K562 (cell line): ENCODE measurements at regions not wholly inside any gene's neighbourhood (a gene's known extent, or its start where the extent isn't known, plus 50 kb on each side); places are given as distances from the start of the nearest gene placed in this dataset.

Source experiments
- ATAC-seq: fragments of 200-7000 bp; cut with Tn5 transposase; 3 replicates; pipeline ENCODE4 v1.9.1; 2020; ENCODE audit warnings: moderate library complexity
- BruUV-seq: library from RNA; stranded (reverse); fragments of 400-500 nt; replicated peaks from 2 replicates; lab custom pipeline; 2021; lab: Mats Ljungman, UMichigan
- CTCF ChIA-PET: fragments of 300-600 bp; formaldehyde crosslinking; extraction: SDS; loops from one replicate; lab custom pipeline; 2021; ENCODE audit warnings: low intra/inter-chr PET ratio; lab: Yijun Ruan, JAX
- POLR2A ChIA-PET: fragments of 300-600, 350-650 bp; sonication (Branson Sonifier 250); formaldehyde crosslinking; extraction: SDS; loops from one replicate; lab custom pipeline; 2021; ENCODE audit warnings: antibody characterized with exemption, inconsistent platforms; lab: Yijun Ruan, JAX
- DNase-seq, 4 experiments: peaks; one replicate each; pipeline versions ENCODE4 v3.0.0 to v3.0.0-alpha.2; 2011 to 2018; ENCODE audit warnings: low spot score in 3 of 4, mixed read lengths in 3 of 4; ENCODE audit errors: extremely low read depth in 1 of 4
- FAIRE-seq: peaks from 2 replicates; lab custom pipeline; 2011; peaks lifted over from hg19 to GRCh38; lab: Jason Lieb, UNC
- H2AFZ ChIP-seq: 2 replicates; pipeline ENCODE4 v1.6.0; 2011; ENCODE audit warnings: low read depth, low read length, control low read depth, inconsistent platforms
- H3K27ac ChIP-seq: fragments of 200-600 bp; 3 replicates; pipeline ENCODE4 v1.8.0; 2011; ENCODE audit warnings: low read depth, mild to moderate bottlenecking, control low read depth, inconsistent platforms, low read length, moderate library complexity, mixed read lengths; ENCODE audit errors: extremely low read depth
- H3K27me3 ChIP-seq, 2 experiments: fragments of 300-600 bp in 1 of 2; 2 replicates in 1 of 2; 3 replicates in 1 of 2; pipeline versions ENCODE4 v1.6.0 to v1.8.0; 2011; ENCODE audit warnings: inconsistent platforms in 2 of 2, low read length in 2 of 2, mild to moderate bottlenecking in 1 of 2, mixed read lengths in 1 of 2, moderate library complexity in 1 of 2; ENCODE audit not compliant: control insufficient read depth in 2 of 2, insufficient read depth in 2 of 2
- H3K36me3 ChIP-seq: fragments of 300-600 bp; 3 replicates; pipeline ENCODE4 v1.8.0; 2011; ENCODE audit warnings: mild to moderate bottlenecking, low read length, inconsistent platforms; ENCODE audit not compliant: control insufficient read depth, insufficient read depth
- H3K4me1 ChIP-seq, 2 experiments: fragments of 200-600 bp in 1 of 2; replicated peaks in 1 of 2; 2 replicates in 1 of 2; 3 replicates in 1 of 2; pipeline versions ENCODE4 v1.5.1 to v1.8.0; 2011; ENCODE audit warnings: inconsistent platforms in 2 of 2, low read length in 2 of 2, mild to moderate bottlenecking in 1 of 2, mixed read lengths in 1 of 2, moderate library complexity in 1 of 2; ENCODE audit not compliant: control insufficient read depth in 2 of 2, insufficient read depth in 2 of 2
- H3K4me2 ChIP-seq: 2 replicates; pipeline ENCODE4 v1.6.1; 2011; ENCODE audit warnings: low read length, control low read depth, inconsistent platforms, mixed read lengths; ENCODE audit not compliant: insufficient read depth
- H3K4me3 ChIP-seq: fragments of 200-600 bp; sonication (generic), shearing (Covaris generic); 2 replicates; pipeline ENCODE4 v1.5.1; 2016; ENCODE audit warnings: control low read depth, inconsistent platforms
- H3K79me2 ChIP-seq: fragments of 200-600 bp; 3 replicates; pipeline ENCODE4 v1.8.0; 2011; ENCODE audit warnings: low read length, inconsistent platforms; ENCODE audit not compliant: control insufficient read depth, insufficient read depth
- H3K9ac ChIP-seq, 2 experiments: 2 replicates each; pipeline versions ENCODE4 v1.6.0 to v1.6.1; 2011; ENCODE audit warnings: low read depth in 2 of 2, low read length in 2 of 2, control low read depth in 1 of 2, inconsistent platforms in 1 of 2, mild to moderate bottlenecking in 1 of 2, mixed read lengths in 1 of 2; ENCODE audit not compliant: insufficient read depth in 1 of 2
- H3K9me1 ChIP-seq: one replicate; pipeline ENCODE4 v1.6.0; 2011; ENCODE audit warnings: inconsistent platforms, mild to moderate bottlenecking, low read length, moderate library complexity; ENCODE audit not compliant: control insufficient read depth, insufficient read depth
- H3K9me3 ChIP-seq: replicated peaks from 2 replicates; pipeline ENCODE4 v1.5.1; 2011; ENCODE audit warnings: low read depth, low read length, inconsistent platforms; ENCODE audit not compliant: control insufficient read depth, insufficient read depth
- H4K20me1 ChIP-seq: replicated peaks from 2 replicates; pipeline ENCODE4 v1.6.1; 2011; ENCODE audit warnings: low read length, inconsistent platforms, mixed read lengths; ENCODE audit not compliant: control insufficient read depth, insufficient read depth
- CUX1 ChIP-seq: fragments of 200-800 bp; sonication (Bioruptor generic); IDR thresholded peaks from 2 replicates; pipeline ENCODE4 v1.6.1; 2016; ENCODE audit warnings: missing genetic modification characterization, missing compliant biosample characterization
- GABPB1 ChIP-seq: sonication (generic); formaldehyde crosslinking; IDR thresholded peaks from 2 replicates; pipeline ENCODE4 v1.8.0; 2022; ENCODE audit warnings: mild to moderate bottlenecking, missing genetic modification reagents
- GTF2E2 ChIP-seq: fragments of 200-800 bp; sonication (Bioruptor generic); IDR thresholded peaks from 2 replicates; pipeline ENCODE4 v1.6.1; 2016; ENCODE audit warnings: missing genetic modification characterization, missing compliant biosample characterization
- HDAC1 ChIP-seq, 2 experiments: fragments of 450-650 bp; IDR thresholded peaks; 2 replicates each; pipeline ENCODE4 v1.6.1; 2016 to 2017; ENCODE audit warnings: inconsistent platforms in 1 of 2, mild to moderate bottlenecking in 1 of 2, moderate library complexity in 1 of 2
- KDM1A ChIP-seq, 2 experiments: fragments of 450-650 bp; IDR thresholded peaks; 2 replicates each; pipeline ENCODE4 v1.6.1; 2016; ENCODE audit warnings: mild to moderate bottlenecking in 2 of 2
- MCM5 ChIP-seq: fragments of 450-650 bp; IDR thresholded peaks from 2 replicates; pipeline ENCODE4 v1.6.1; 2016; ENCODE audit warnings: low read depth
- OTX1 ChIP-seq: fragments of 450-650 bp; formaldehyde crosslinking; IDR thresholded peaks from 2 replicates; pipeline ENCODE4 v1.4.0; 2022; ENCODE audit warnings: mild to moderate bottlenecking
- RFX5 ChIP-seq: IDR thresholded peaks from 2 replicates; pipeline ENCODE4 v1.6.1; 2011; ENCODE audit warnings: low read depth, mild to moderate bottlenecking, improper control_type of control experiment, low read length
- SLC30A9 ChIP-seq: fragments of 250-450 bp; sonication (Bioruptor Pico); IDR thresholded peaks from 2 replicates; pipeline ENCODE4 v1.8.0; 2022; ENCODE audit warnings: mild to moderate bottlenecking, moderate library complexity
- ZBED1 ChIP-seq: IDR thresholded peaks from 2 replicates; pipeline ENCODE4 v1.6.1; 2014
- in situ Hi-C: fragments of 300-500 bp; cut with MboI; formaldehyde crosslinking; loops from 4 replicates; pipeline ENCODE4 v1.15.0; 2018; ENCODE audit warnings: inconsistent platforms, mixed read lengths
- intact Hi-C: fragments of 100-400 bp; cut with micrococcal nuclease; formaldehyde crosslinking; loops from 2 replicates; pipeline ENCODE4 v1.14.2; 2022
- TF ChIP-seq, protein P1 (sequence below): fragments of 250-450 bp; sonication (Bioruptor Pico); IDR thresholded peaks from 2 replicates; pipeline ENCODE4 v1.5.0; 2021; ENCODE audit warnings: mild to moderate bottlenecking, moderate library complexity
- TF ChIP-seq, protein P2 (sequence below): sonication (generic); formaldehyde crosslinking; IDR thresholded peaks from 2 replicates; pipeline ENCODE4 v1.8.0; 2022; ENCODE audit warnings: mild to moderate bottlenecking, missing genetic modification reagents
- TF ChIP-seq, protein P3 (sequence below): sonication (generic); formaldehyde crosslinking; IDR thresholded peaks from 2 replicates; pipeline ENCODE4 v1.8.1; 2022; ENCODE audit warnings: missing genetic modification reagents

GRCh38 chr15:95205077-95205476 lies 973.7 kb downstream of the MCTP2 start:
- no TSS peak for BruUV-seq

More at GRCh38 chr15:95205077-95205476, 973.7 kb downstream of the MCTP2 start:
- intact Hi-C loops (no loop called here), in situ Hi-C loops (no loop called here)
- FAIRE-seq (no peak), ATAC-seq (no peak), DNase-seq (no peak)
- no peak overlapping the region for H2AFZ ChIP-seq
- H3K27me3 ChIP-seq, result no peaks in the 10 kb centered on the region
- no peak overlapping the region for H3K27ac ChIP-seq
- H3K4me1 ChIP-seq, result no peaks in the 10 kb centered on the region
- H3K4me3 ChIP-seq, result no peak overlapping the region
- no peaks in the 10 kb centered on the region for H3K9me1 ChIP-seq
- H3K9me3 ChIP-seq, result no peaks in the 10 kb centered on the region
- no peaks in the 10 kb centered on the region for H4K20me1 ChIP-seq
- TF ChIP-seq, protein P1, sequence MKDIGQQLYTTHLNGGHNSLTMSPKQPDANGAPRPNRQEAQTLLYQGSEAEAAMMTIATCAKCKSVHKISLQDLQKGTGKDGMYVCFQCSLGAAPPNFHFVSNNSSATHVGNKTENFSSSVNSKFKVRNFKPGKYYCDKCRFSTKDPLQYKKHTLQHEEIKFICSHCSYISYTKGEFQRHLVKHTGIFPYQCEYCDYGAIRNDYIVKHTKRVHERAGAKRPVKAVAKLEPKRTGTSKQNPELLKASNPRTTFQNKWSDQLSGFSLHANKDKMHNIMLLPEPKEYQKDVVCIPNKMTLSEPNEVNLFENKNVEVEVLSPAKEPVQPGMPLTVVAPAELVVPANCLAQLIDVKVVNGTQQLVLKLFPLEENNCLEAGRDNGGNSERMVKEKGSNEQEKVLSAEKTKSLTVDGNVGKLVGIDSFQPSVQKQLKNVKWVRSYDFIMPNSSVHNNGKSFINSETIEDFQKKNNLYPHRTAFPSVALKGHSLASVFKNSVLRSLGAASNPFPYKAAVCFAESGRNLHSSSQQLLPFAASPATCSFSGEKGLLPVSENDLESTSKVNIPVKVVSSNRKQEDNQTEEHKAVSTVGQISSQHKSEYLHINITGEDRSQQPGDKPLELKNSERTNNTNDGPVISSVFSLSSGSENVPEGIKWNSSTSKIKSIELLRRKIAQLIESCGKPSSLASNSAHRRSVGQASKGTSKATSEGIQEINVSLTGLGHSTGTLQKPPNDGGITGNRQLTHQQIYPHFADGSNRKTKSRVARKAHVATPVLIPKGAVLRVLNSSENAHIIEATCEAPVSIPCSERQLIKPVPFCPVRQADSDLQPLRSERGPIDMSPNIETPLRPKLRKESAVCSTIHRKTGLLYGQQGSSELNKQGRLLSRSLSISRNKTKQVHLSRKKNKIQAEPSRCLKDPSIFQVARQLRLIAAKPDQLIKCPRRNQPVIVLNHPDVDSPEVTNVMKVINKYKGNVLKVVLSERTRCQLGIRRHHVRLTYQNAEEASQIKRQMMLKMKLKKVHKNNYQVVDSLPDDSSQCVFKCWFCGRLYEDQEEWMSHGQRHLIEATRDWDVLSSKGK (CRISPR knock-in tag), result no peak
- TF ChIP-seq MCM5 (no peak), SLC30A9 (CRISPR knock-in tag) (no peak), GTF2E2 (tag) (no peak), ZBED1 (no peak), RFX5 (no peak), OTX1 (CRISPR knock-in tag) (no peak), KDM1A (IDR thresholded peaks at IDR 0.05) (no peak), HDAC1 (IDR thresholded peaks at IDR 0.05) (no peak), GABPB1 (CRISPR knock-in tag) (no peak), CUX1 (CRISPR knock-in tag) (no peak)
- TF ChIP-seq, protein P2, sequence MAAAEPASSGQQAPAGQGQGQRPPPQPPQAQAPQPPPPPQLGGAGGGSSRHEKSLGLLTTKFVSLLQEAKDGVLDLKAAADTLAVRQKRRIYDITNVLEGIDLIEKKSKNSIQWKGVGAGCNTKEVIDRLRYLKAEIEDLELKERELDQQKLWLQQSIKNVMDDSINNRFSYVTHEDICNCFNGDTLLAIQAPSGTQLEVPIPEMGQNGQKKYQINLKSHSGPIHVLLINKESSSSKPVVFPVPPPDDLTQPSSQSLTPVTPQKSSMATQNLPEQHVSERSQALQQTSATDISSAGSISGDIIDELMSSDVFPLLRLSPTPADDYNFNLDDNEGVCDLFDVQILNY (CRISPR knock-in tag), result no peak
- TF ChIP-seq, protein P3, sequence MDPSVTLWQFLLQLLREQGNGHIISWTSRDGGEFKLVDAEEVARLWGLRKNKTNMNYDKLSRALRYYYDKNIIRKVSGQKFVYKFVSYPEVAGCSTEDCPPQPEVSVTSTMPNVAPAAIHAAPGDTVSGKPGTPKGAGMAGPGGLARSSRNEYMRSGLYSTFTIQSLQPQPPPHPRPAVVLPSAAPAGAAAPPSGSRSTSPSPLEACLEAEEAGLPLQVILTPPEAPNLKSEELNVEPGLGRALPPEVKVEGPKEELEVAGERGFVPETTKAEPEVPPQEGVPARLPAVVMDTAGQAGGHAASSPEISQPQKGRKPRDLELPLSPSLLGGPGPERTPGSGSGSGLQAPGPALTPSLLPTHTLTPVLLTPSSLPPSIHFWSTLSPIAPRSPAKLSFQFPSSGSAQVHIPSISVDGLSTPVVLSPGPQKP (CRISPR knock-in tag), result no peak
- no peak overlapping the region for H3K4me2 ChIP-seq
- H3K9ac ChIP-seq, result no peak overlapping the region
- H3K36me3 ChIP-seq, result no peaks in the 10 kb centered on the region
- ChIA-PET POLR2A (no interaction called here), CTCF (no interaction called here)
- H3K79me2 ChIP-seq, result no peaks in the 10 kb centered on the region
